ENCODE measurements at regions not wholly inside any gene's neighbourhood (a gene's known extent, or its start where the extent isn't known, plus 50 kb on each side); places are given as distances from the start of the nearest gene placed in this dataset.

DNA sequence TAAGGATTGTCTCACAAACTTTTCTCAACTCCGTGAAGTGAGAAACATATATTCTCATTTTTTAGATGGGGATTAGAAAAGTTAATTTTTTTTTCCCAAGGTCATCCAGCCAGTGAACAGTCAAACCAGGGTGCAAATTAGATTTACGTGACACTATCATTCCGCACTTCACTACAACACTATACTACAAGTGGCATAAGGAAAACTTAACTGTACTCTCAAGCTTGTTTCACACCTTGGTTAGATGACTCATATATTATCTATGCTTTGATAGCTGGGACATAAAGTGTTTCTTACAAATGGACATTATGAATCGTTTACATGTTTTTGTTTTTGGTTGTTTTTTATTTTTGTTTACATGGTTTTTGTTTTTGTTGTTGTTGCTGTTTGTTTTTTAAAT lies 525.7 kb downstream of the PPARGC1A start:
- TF ChIP-seq CTCF (IDR thresholded peaks at IDR 0.05) (no peak), EP300 (IDR thresholded peaks at IDR 0.05) (no peak), POLR2A (IDR thresholded peaks at IDR 0.05; ENCODE audit: low read depth) (no peak), POLR2AphosphoS5 (IDR thresholded peaks at IDR 0.05) (no peak)

Measured in esophagus muscularis mucosa (tissue), 4 donors.